ENCODE measurements at regions not wholly inside any gene's neighbourhood (a gene's known extent, or its start where the extent isn't known, plus 50 kb on each side); places are given as distances from the start of the nearest gene placed in this dataset.
A peak's percentile ranks its signal among the peaks of the same experiment; 100 is the strongest.

GRCh38 chr12:105468464-105468863 is 138.0 kb downstream of the C12orf75 start:
- H3K27ac ChIP-seq, result peak overlapping the region; percentile 13 to 67
- H3K9me3 ChIP-seq, result no peaks in the 10 kb centered on the region
- no peaks in the 10 kb centered on the region for H3K27me3 ChIP-seq
- H3K36me3 ChIP-seq, result no peaks in the 10 kb centered on the region
- no peak for DNase-seq
- no peak overlapping the region for H3K4me3 ChIP-seq
- H3K4me1 ChIP-seq, result no peaks in the 10 kb centered on the region
- intact Hi-C loops (cut with DNase I; ENCODE audit: low total_unique reads), result no loop called here
- TF ChIP-seq POLR2A (IDR thresholded peaks at IDR 0.05) (no peak), CTCF (IDR thresholded peaks at IDR 0.05) (no peak)

GRCh38 chr12:105469211-105469610 is 138.7 kb downstream of the C12orf75 start:
- intact Hi-C loops (cut with DNase I; ENCODE audit: low total_unique reads), result no loop called here
- Histone ChIP-seq H3K9me3 (no peaks in the 10 kb centered on the region), H3K4me1 (no peaks in the 10 kb centered on the region), H3K36me3 (no peaks in the 10 kb centered on the region), H3K27me3 (no peaks in the 10 kb centered on the region), H3K27ac (no peak overlapping the region), H3K4me3 (no peak overlapping the region)
- no peak for TF ChIP-seq CTCF (IDR thresholded peaks at IDR 0.05)
- no peak for TF ChIP-seq POLR2A (IDR thresholded peaks at IDR 0.05)
- DNase-seq, result no peak

GRCh38 chr12:105469701-105470100 is 139.2 kb downstream of the C12orf75 start:
- intact Hi-C loops (cut with DNase I; ENCODE audit: low total_unique reads), result no loop called here
- TF ChIP-seq POLR2A (IDR thresholded peaks at IDR 0.05) (no peak), CTCF (IDR thresholded peaks at IDR 0.05) (no peak)

GRCh38 chr12:105470102-105470501 is 139.6 kb downstream of the C12orf75 start:
- no peak overlapping the region for H3K27ac ChIP-seq

More at GRCh38 chr12:105469701-105470100, 139.2 kb downstream of the C12orf75 start:
- no peak for DNase-seq
- no peaks in the 10 kb centered on the region for H3K27me3 ChIP-seq
- no peaks in the 10 kb centered on the region for H3K9me3 ChIP-seq
- no peaks in the 10 kb centered on the region for H3K4me1 ChIP-seq
- no peaks in the 10 kb centered on the region for H3K36me3 ChIP-seq
- H3K4me3 ChIP-seq, result no peak overlapping the region
- no peak overlapping the region for H3K27ac ChIP-seq

GRCh38 chr12:105470601-105471000 is 140.1 kb downstream of the C12orf75 start:
- H3K36me3 ChIP-seq, result no peaks in the 10 kb centered on the region
- H3K9me3 ChIP-seq, result no peaks in the 10 kb centered on the region
- H3K4me1 ChIP-seq, result no peaks in the 10 kb centered on the region
- intact Hi-C loops (cut with DNase I; ENCODE audit: low total_unique reads), result no loop called here
- no peak overlapping the region for H3K27ac ChIP-seq
- TF ChIP-seq POLR2A (IDR thresholded peaks at IDR 0.05), result no peak
- DNase-seq, result no peak
- no peaks in the 10 kb centered on the region for H3K27me3 ChIP-seq
- H3K4me3 ChIP-seq, result no peak overlapping the region

More at GRCh38 chr12:105470102-105470501, 139.6 kb downstream of the C12orf75 start:
- H3K4me1 ChIP-seq, result no peaks in the 10 kb centered on the region
- H3K36me3 ChIP-seq, result no peaks in the 10 kb centered on the region
- no peaks in the 10 kb centered on the region for H3K9me3 ChIP-seq
- intact Hi-C loops (cut with DNase I; ENCODE audit: low total_unique reads), result no loop called here
- H3K27me3 ChIP-seq, result no peaks in the 10 kb centered on the region
- H3K4me3 ChIP-seq, result no peak overlapping the region
- DNase-seq, result no peak
- TF ChIP-seq POLR2A (IDR thresholded peaks at IDR 0.05), result no peak
- TF ChIP-seq CTCF (IDR thresholded peaks at IDR 0.05), result no peak

- no peak for DNase-seq
- Histone ChIP-seq H3K27me3 (no peaks in the 10 kb centered on the region), H3K4me1 (no peaks in the 10 kb centered on the region), H3K9me3 (no peaks in the 10 kb centered on the region), H3K36me3 (no peaks in the 10 kb centered on the region), H3K4me3 (no peak overlapping the region), H3K27ac (no peak overlapping the region)
- TF ChIP-seq POLR2A (IDR thresholded peaks at IDR 0.05), result no peak
- TF ChIP-seq CTCF (IDR thresholded peaks at IDR 0.05), result no peak
- intact Hi-C loops (cut with DNase I; ENCODE audit: low total_unique reads), result no loop called here
Measured at GRCh38 chr12:105474672-105475071, 144.2 kb downstream of the C12orf75 start.

All from uterus (tissue), 3 donors.